GM12875 (cell line): ENCODE measurements at regions not wholly inside any gene's neighbourhood (a gene's known extent, or its start where the extent isn't known, plus 50 kb on each side); places are given as distances from the start of the nearest gene placed in this dataset.

Experiments
- H3K4me3 ChIP-seq: one replicate; pipeline ENCODE4 v1.5.1; 2011; ENCODE audit warnings: low read depth, low read length, control low read depth
- TF ChIP-seq, protein P1 (sequence below): IDR thresholded peaks from 2 replicates; pipeline ENCODE4 v1.5.1; 2011; ENCODE audit warnings: low read depth, mild to moderate bottlenecking, control low read depth, inconsistent platforms, low read length, moderate library complexity, borderline replicate concordance; ENCODE audit not compliant: insufficient read depth

DNA sequence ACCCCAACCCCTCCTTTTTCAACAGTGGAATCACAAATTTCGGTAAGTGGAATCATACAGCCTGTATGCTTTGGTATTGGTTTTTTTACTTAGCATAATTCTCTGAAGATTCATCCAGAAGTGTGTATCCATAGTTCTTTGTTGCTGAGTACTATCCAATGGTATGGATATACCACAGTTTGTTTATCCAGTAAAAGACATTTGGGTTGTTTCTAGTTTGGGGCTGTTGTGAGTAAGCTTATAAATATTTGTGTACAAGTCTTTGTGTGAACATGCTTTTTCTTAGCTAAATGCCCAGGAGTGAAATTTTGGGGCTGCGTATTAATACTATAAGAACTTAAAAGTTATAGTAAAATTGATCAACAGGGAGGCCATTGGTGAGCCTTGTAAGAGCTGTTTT is 57.5 kb upstream of the GC start:
- H3K4me3 ChIP-seq, result no peak overlapping the region
- TF ChIP-seq, protein P1, sequence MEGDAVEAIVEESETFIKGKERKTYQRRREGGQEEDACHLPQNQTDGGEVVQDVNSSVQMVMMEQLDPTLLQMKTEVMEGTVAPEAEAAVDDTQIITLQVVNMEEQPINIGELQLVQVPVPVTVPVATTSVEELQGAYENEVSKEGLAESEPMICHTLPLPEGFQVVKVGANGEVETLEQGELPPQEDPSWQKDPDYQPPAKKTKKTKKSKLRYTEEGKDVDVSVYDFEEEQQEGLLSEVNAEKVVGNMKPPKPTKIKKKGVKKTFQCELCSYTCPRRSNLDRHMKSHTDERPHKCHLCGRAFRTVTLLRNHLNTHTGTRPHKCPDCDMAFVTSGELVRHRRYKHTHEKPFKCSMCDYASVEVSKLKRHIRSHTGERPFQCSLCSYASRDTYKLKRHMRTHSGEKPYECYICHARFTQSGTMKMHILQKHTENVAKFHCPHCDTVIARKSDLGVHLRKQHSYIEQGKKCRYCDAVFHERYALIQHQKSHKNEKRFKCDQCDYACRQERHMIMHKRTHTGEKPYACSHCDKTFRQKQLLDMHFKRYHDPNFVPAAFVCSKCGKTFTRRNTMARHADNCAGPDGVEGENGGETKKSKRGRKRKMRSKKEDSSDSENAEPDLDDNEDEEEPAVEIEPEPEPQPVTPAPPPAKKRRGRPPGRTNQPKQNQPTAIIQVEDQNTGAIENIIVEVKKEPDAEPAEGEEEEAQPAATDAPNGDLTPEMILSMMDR, result no peak

DNA sequence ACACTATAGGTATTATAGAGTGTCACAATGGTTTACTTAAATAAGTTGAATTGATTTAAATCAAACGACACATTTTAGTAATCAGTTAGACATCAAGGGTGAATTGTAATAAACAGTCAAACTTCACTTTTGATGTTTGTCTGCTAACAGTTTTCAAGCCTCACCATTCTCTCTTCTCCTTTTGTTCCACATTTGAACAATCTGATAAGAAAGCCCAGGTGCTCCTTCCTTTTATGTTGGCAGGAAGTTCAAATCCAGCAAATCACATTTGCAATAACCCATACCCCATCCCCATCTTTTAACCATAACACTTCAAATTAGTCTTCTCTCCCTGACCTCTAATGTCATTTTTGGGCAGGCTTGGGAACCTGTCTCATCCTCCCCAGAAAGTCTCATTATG is 63.4 kb upstream of the GC start:
- no peak overlapping the region for H3K4me3 ChIP-seq
- TF ChIP-seq, protein P1, result no peak

DNA sequence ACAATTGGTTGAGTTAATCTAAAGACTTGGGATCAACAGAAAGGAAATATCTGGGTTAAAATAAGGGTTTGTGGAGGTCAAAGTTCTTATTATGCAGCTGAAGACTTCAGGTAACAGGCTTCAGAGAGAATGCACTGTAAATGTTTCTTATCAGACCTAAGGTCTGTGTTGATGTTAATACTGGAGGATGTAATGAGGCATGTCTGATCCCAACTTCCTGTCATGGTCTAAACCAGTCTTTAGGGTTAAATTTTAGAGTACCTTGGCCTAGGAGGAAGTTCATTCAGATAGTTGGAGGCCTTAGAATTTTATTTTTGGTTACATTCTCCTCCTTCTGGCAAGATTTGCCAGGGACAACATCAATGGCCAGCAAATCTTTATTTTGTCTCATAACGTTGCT is 72.1 kb upstream of the GC start:
- no peak overlapping the region for H3K4me3 ChIP-seq
- TF ChIP-seq, protein P1, result no peak

DNA sequence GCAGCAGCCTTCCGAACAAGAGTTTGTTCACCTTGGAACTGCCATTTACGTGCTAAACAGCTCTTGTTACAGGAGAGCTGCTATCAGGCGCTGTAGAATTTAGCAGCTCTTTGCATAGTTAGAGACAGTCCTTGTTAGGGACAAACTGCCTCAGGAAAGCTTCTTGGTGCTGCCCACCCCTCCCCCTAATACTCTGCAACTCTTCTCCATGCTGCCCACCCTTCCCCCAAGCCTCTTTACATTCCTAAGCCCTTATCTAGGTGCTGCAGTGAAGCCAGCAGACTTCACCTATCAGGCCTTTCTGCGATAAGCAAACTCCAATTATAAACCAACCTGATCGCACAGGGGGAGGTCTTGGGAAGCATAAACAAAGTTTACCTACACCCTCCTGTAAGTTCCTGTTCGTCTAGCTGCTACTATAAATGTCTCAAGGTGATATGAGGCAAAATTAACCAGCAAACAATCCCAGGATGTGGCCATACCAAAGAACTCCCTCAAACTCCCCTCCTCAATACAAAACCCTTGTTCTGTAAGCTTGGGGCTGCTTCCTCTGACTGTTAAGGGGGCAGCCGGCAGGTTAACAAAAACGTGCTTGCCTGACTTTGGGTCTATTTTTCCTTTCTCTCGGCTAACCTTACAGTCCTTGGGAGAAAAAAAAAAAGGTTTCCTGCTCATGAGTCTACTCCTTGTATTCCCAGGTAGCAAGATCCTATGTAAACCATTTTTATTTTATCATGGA is 74.0 kb upstream of the GC start:
- TF ChIP-seq, protein P1, result no peak
- no peak overlapping the region for H3K4me3 ChIP-seq

DNA sequence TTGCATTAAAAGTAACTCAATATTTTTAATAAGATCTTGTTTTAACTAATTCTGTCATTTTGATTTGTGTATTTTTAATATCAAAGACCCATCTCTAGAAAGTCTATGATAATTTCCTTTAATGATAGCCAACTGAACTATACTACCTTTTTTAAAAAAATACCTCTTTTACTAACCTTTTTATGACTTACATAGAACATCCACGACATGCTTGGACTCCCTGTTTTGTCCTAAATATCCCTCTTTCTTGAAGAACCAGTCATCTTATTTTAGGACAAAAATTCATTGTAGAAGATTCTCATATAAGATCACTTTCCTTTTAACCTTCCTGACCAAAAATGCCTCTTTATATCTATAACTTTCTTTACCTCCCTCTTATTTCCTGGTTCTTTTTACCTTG is 76.8 kb upstream of the GC start:
- TF ChIP-seq, protein P1, result no peak
- H3K4me3 ChIP-seq, result no peak overlapping the region

DNA sequence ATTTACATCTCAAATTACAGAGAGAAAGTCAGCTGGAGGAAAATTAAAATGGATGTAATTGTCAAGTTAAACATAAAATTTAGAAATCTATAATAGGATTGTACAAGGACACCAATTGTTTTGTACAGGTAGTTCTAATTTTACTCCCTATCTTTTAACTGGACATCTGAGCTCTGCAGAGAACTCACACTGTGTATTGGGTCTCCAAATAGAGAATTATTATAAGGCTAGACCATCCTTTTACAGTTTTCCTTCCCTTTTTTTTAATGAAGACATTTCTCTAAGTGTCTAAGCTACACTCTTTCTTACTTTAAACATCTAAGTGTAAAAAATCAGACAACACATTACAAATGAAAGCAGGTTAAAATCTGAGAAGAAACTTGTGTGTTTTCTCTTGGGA is 78.4 kb upstream of the GC start:
- no peak overlapping the region for H3K4me3 ChIP-seq
- TF ChIP-seq, protein P1, result no peak

DNA sequence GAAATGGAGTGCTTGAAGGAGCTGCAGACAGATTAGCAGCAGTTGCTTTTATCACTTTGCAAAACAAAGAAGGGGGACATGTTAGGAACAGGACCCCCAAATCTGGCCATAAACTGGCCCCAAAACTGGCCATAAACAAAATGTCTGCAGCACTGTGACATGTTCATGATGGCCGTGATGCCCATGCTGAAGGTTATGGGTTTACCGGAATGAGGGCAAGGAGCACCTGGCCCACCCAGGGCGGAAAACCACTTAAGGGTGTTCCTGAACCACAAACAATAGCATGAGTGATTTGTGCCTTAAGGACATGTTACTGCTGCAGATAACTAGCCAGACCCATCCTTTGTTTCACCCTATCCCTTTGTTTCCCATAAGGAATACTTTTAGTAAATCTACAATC is 79.6 kb upstream of the GC start:
- H3K4me3 ChIP-seq, result no peak overlapping the region

More for the DNA sequence above, 79.6 kb upstream of the GC start:
- TF ChIP-seq, protein P1, result no peak
